ENCODE measurements at regions not wholly inside any gene's neighbourhood (a gene's known extent, or its start where the extent isn't known, plus 50 kb on each side); places are given as distances from the start of the nearest gene placed in this dataset.

DNA sequence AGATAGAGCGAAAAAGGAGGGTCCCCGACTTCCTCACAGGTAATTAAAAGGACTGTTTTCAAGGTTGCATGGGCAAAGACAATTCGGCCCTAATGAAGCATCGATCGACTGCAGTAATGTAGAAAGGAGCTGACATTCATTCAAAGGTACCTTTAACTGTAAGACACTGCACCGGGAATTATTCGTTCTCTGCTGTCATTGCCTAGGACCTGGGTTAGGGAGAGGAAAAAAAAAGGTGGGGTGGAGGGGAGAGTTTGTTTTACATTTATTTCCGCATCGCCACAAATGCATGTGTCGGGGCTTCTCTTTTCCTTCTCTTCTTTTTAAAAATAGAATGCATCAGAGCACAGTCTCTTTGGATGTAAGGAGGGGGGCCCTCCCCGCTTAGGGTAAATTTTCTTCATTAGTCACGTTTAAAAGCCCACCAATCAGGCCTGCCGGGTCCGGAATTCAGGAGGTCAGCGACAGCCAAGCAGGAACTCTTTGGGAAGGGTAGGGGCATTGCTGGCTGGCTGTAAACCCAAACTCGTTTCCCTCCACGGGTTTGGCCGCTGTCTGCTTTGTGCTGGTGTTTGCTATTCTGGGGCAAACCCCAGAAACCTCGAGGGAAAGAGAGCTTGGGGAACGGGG is 496.2 kb upstream of the ZFHX3 start:
- TF ChIP-seq CTCF (IDR thresholded peaks at IDR 0.05) (no peak), POLR2AphosphoS5 (IDR thresholded peaks at IDR 0.05; ENCODE audit: low read depth, low read length) (no peak), REST (IDR thresholded peaks at IDR 0.05; ENCODE audit: insufficient read depth in 1 of 2, low read depth in 2 of 2, low read length in 1 of 2) (no peak), SIN3A (IDR thresholded peaks at IDR 0.05; ENCODE audit: borderline replicate concordance, insufficient read depth, low read depth, low read length) (no peak), TCF7L2 (IDR thresholded peaks at IDR 0.05; ENCODE audit: low read depth, low read length) (no peak)

Data from Panc1 (cell line).